ENCODE measurements at regions not wholly inside any gene's neighbourhood (a gene's known extent, or its start where the extent isn't known, plus 50 kb on each side); places are given as distances from the start of the nearest gene placed in this dataset.

- TF ChIP-seq POLR2A (IDR thresholded peaks at IDR 0.05; ENCODE audit: low read length) (no peak), GATA1 (IDR thresholded peaks at IDR 0.05; ENCODE audit: low read depth, low read length) (no peak)
Measured at GRCh38 chr11:130580891-130581492, 132.5 kb downstream of the ADAMTS15 start.
